Keratinocyte (primary cell): ENCODE measurements at regions not wholly inside any gene's neighbourhood (a gene's known extent, or its start where the extent isn't known, plus 50 kb on each side); places are given as distances from the start of the nearest gene placed in this dataset.

Source experiments
- DNase-seq: peaks from one replicate; pipeline ENCODE4 v3.0.0-alpha.2; 2011; ENCODE audit warnings: low read depth, missing footprints, low spot score
- FAIRE-seq: peaks from 2 replicates; lab custom pipeline; 2011; peaks lifted over from hg19 to GRCh38; lab: Jason Lieb, UNC
- H2AFZ ChIP-seq: 2 replicates; pipeline ENCODE4 v1.6.0; 2012; ENCODE audit warnings: low read length, control low read depth, inconsistent platforms; ENCODE audit not compliant: control insufficient read depth
- H3K27ac ChIP-seq: 2 replicates; pipeline ENCODE4 v1.5.1; 2011; ENCODE audit warnings: low read length; ENCODE audit not compliant: control insufficient read depth, insufficient read depth
- H3K27me3 ChIP-seq: 3 replicates; pipeline ENCODE4 v1.6.0; 2011; ENCODE audit warnings: low read length; ENCODE audit not compliant: control insufficient read depth, insufficient read depth; ENCODE audit errors: extremely low read depth
- H3K36me3 ChIP-seq, 2 experiments: 2 replicates in 1 of 2; 3 replicates in 1 of 2; pipeline ENCODE4 v1.5.1; 2011; ENCODE audit warnings: low read length in 2 of 2, mild to moderate bottlenecking in 1 of 2; ENCODE audit not compliant: control insufficient read depth in 2 of 2, insufficient read depth in 2 of 2; ENCODE audit errors: extremely low read depth in 1 of 2
- H3K4me1 ChIP-seq: 3 replicates; pipeline ENCODE4 v1.5.1; 2011; ENCODE audit warnings: low read length; ENCODE audit not compliant: control insufficient read depth, insufficient read depth; ENCODE audit errors: extremely low read depth
- H3K4me2 ChIP-seq: 3 replicates; pipeline ENCODE4 v1.6.0; 2011; ENCODE audit warnings: low read depth, low read length; ENCODE audit not compliant: control insufficient read depth, insufficient read depth; ENCODE audit errors: extremely low read depth
- H3K4me3 ChIP-seq, 3 experiments: fragments of 200-600 bp in 1 of 3; sonication (generic) in 1 of 3; 2 replicates in 2 of 3; 3 replicates in 1 of 3; pipeline ENCODE4 v1.5.1; 2011 to 2016; ENCODE audit warnings: low read length in 3 of 3, mild to moderate bottlenecking in 3 of 3, control low read depth in 2 of 3, inconsistent platforms in 1 of 3, low read depth in 1 of 3, mixed read lengths in 1 of 3, mixed run types in 1 of 3, moderate library complexity in 1 of 3; ENCODE audit not compliant: control insufficient read depth in 2 of 3, insufficient read depth in 2 of 3; ENCODE audit errors: extremely low read depth in 1 of 3
- H3K79me2 ChIP-seq: 2 replicates; pipeline ENCODE4 v1.6.0; 2012; ENCODE audit warnings: low read length; ENCODE audit not compliant: control insufficient read depth, insufficient read depth
- H3K9ac ChIP-seq: 3 replicates; pipeline ENCODE4 v1.6.0; 2011; ENCODE audit warnings: low read length; ENCODE audit not compliant: control insufficient read depth, insufficient read depth; ENCODE audit errors: extremely low read depth
- H3K9me1 ChIP-seq: 3 replicates; pipeline ENCODE4 v1.6.0; 2011; ENCODE audit warnings: low read length; ENCODE audit not compliant: control insufficient read depth, insufficient read depth; ENCODE audit errors: extremely low read depth
- H3K9me3 ChIP-seq: 2 replicates; pipeline ENCODE4 v1.5.1; 2012; ENCODE audit warnings: low read depth, low read length; ENCODE audit not compliant: control insufficient read depth
- H4K20me1 ChIP-seq: 3 replicates; pipeline ENCODE4 v1.6.0; 2011; ENCODE audit warnings: low read length; ENCODE audit not compliant: control insufficient read depth, insufficient read depth; ENCODE audit errors: extremely low read depth
- CTCF ChIP-seq, 3 experiments: IDR thresholded peaks in 1 of 3; conservative IDR thresholded peaks in 1 of 3; optimal IDR thresholded peaks in 1 of 3; 2 replicates in 2 of 3; 3 replicates in 1 of 3; pipeline versions ENCODE3 to v1.5.1; 2011; ENCODE audit warnings: low read length in 3 of 3, mild to moderate bottlenecking in 3 of 3, moderate library complexity in 2 of 3, control low read depth in 1 of 3, inconsistent platforms in 1 of 3; ENCODE audit not compliant: insufficient read depth in 2 of 3; ENCODE audit errors: extremely low read depth in 1 of 3
- EZH2 ChIP-seq: IDR thresholded peaks from one replicate; pipeline ENCODE4 v1.6.1; 2012; ENCODE audit warnings: inconsistent platforms, mild to moderate bottlenecking, low read length, moderate library complexity
- dilution Hi-C: fragments of 300-500 bp; cut with MboI; formaldehyde crosslinking; loops from one replicate; pipeline ENCODE4 v1.7.0; 2020; ENCODE audit warnings: low sequenced_read_pairs; ENCODE audit not compliant: extremely low pct_ligation_motif_present

GRCh38 chr12:92556637-92557421 lies 146.0 kb upstream of the PLEKHG7 start:
- H3K9ac ChIP-seq, result no peak overlapping the region
- H3K36me3 ChIP-seq, result no peaks in the 10 kb centered on the region
- no peak overlapping the region for H3K4me3 ChIP-seq
- DNase-seq (no peak), FAIRE-seq (no peak)
- H3K4me2 ChIP-seq, result no peak overlapping the region
- H2AFZ ChIP-seq, result no peak overlapping the region
- no peaks in the 10 kb centered on the region for H3K27me3 ChIP-seq
- no peaks in the 10 kb centered on the region for H3K9me1 ChIP-seq
- H3K4me1 ChIP-seq, result peaks cover 20% of the 10 kb centered on the region
- no peak overlapping the region for H3K27ac ChIP-seq
- H4K20me1 ChIP-seq, result no peaks in the 10 kb centered on the region
- TF ChIP-seq EZH2 (no peak), CTCF (optimal IDR thresholded peaks at IDR 0.05 in 1 of 3, IDR thresholded peaks at IDR 0.05 in 1 of 3, conservative IDR thresholded peaks at IDR 0.05 in 1 of 3; ENCODE audit: extremely low read depth in 1 of 3, insufficient read depth in 2 of 3, low read length in 3 of 3) (no peak)
- no peaks in the 10 kb centered on the region for H3K9me3 ChIP-seq
- dilution Hi-C loops, result no loop called here
- no peaks in the 10 kb centered on the region for H3K79me2 ChIP-seq

- no peaks in the 10 kb centered on the region for H3K9me1 ChIP-seq
- H4K20me1 ChIP-seq, result no peaks in the 10 kb centered on the region
- FAIRE-seq (no peak), DNase-seq (no peak)
- no peak overlapping the region for H3K27ac ChIP-seq
- no peak overlapping the region for H3K9ac ChIP-seq
- no peaks in the 10 kb centered on the region for H3K79me2 ChIP-seq
- H3K36me3 ChIP-seq, result no peaks in the 10 kb centered on the region
- peaks cover 27% of the 10 kb centered on the region for H3K4me1 ChIP-seq
- H3K4me2 ChIP-seq, result no peak overlapping the region
- H3K4me3 ChIP-seq, result no peak overlapping the region
- TF ChIP-seq EZH2 (no peak), CTCF (optimal IDR thresholded peaks at IDR 0.05 in 1 of 3, IDR thresholded peaks at IDR 0.05 in 1 of 3, conservative IDR thresholded peaks at IDR 0.05 in 1 of 3; ENCODE audit: extremely low read depth in 1 of 3, insufficient read depth in 2 of 3, low read length in 3 of 3) (no peak)
- H3K9me3 ChIP-seq, result no peaks in the 10 kb centered on the region
- dilution Hi-C loops, result no loop called here
- H3K27me3 ChIP-seq, result no peaks in the 10 kb centered on the region
- H2AFZ ChIP-seq, result no peak overlapping the region
Observed at GRCh38 chr12:92556141-92556540, 146.6 kb upstream of the PLEKHG7 start.
